GM23338 (cell line): ENCODE measurements at regions not wholly inside any gene's neighbourhood (a gene's known extent, or its start where the extent isn't known, plus 50 kb on each side); places are given as distances from the start of the nearest gene placed in this dataset.

Experiments
- ATAC-seq: fragments of 200-7000 bp; cut with Tn5 transposase; 3 replicates; pipeline ENCODE4 v1.9.1; 2020
- DNase-seq: peaks from one replicate; pipeline ENCODE4 v3.0.0-alpha.2; 2015; ENCODE audit warnings: low spot score
- H2AFZ ChIP-seq: fragments of 200-600 bp; sonication (generic); 2 replicates; pipeline ENCODE4 v1.8.0; 2016; ENCODE audit warnings: antibody characterized with exemption, mild to moderate bottlenecking, moderate library complexity
- H3F3A ChIP-seq: fragments of 200-600 bp; sonication (generic); replicated peaks from 2 replicates; pipeline ENCODE4 v1.8.0; 2017; ENCODE audit warnings: antibody characterized with exemption, mixed run types, low read depth
- H3K27ac ChIP-seq: fragments of 200-600 bp; sonication (generic); 2 replicates; pipeline ENCODE4 v1.6.1; 2016; ENCODE audit warnings: low read depth
- H3K27me3 ChIP-seq: fragments of 200-600 bp; sonication (generic); 2 replicates; pipeline ENCODE4 v1.8.0; 2016; ENCODE audit warnings: mild to moderate bottlenecking, mixed run types, moderate library complexity; ENCODE audit not compliant: insufficient read depth
- H3K36me3 ChIP-seq: fragments of 200-600 bp; sonication (generic); 2 replicates; pipeline ENCODE4 v1.8.0; 2016; ENCODE audit warnings: mild to moderate bottlenecking; ENCODE audit not compliant: insufficient read depth
- H3K4me1 ChIP-seq: fragments of 200-600 bp; sonication (generic); 2 replicates; pipeline ENCODE4 v1.8.0; 2016; ENCODE audit warnings: mild to moderate bottlenecking, moderate library complexity; ENCODE audit not compliant: insufficient read depth
- H3K4me2 ChIP-seq: fragments of 200-600 bp; sonication (generic); 2 replicates; pipeline ENCODE4 v1.7.1; 2017; ENCODE audit warnings: mixed run types
- H3K4me3 ChIP-seq: fragments of 200-600 bp; sonication (generic); 2 replicates; pipeline ENCODE4 v1.6.1; 2016; ENCODE audit warnings: mixed run types
- H3K79me2 ChIP-seq: fragments of 200-600 bp; sonication (generic); replicated peaks from 2 replicates; pipeline ENCODE4 v1.8.0; 2017; ENCODE audit warnings: mild to moderate bottlenecking; ENCODE audit not compliant: insufficient read depth
- H3K9me2 ChIP-seq: fragments of 200-600 bp; sonication (generic); 2 replicates; pipeline ENCODE4 v1.8.0; 2017; ENCODE audit not compliant: insufficient read depth
- H4K20me1 ChIP-seq: fragments of 200-600 bp; sonication (generic); replicated peaks from 2 replicates; pipeline ENCODE4 v1.8.0; 2017; ENCODE audit warnings: mild to moderate bottlenecking; ENCODE audit not compliant: insufficient read depth
- H3K27ac Mint-ChIP-seq: 2 replicates; pipeline ENCODE4 v1.8.0; 2020; ENCODE audit warnings: inconsistent platforms, mild to moderate bottlenecking, moderate library complexity, mixed read lengths
- H3K27me3 Mint-ChIP-seq: 3 replicates; pipeline ENCODE4 v1.8.0; 2022; ENCODE audit warnings: low read depth, mild to moderate bottlenecking, moderate library complexity, mixed read lengths, inconsistent platforms; ENCODE audit not compliant: insufficient read depth, poor library complexity
- H3K36me3 Mint-ChIP-seq: 3 replicates; pipeline ENCODE4 v1.8.0; 2021; ENCODE audit warnings: low read depth, mild to moderate bottlenecking, inconsistent platforms, moderate library complexity, mixed read lengths
- H3K4me1 Mint-ChIP-seq: 3 replicates; pipeline ENCODE4 v1.8.0; 2020; ENCODE audit warnings: mild to moderate bottlenecking, inconsistent platforms, mixed read lengths
- H3K4me3 Mint-ChIP-seq: 3 replicates; pipeline ENCODE4 v1.8.0; 2021; ENCODE audit warnings: moderate library complexity, mild to moderate bottlenecking, inconsistent platforms, mixed read lengths
- H3K9me3 Mint-ChIP-seq: 3 replicates; pipeline ENCODE4 v1.8.0; 2020; ENCODE audit warnings: moderate library complexity, mild to moderate bottlenecking, inconsistent platforms, mixed read lengths
- EZH2 ChIP-seq: fragments of 200-600 bp; sonication (generic); IDR thresholded peaks from one replicate; pipeline ENCODE4 v1.8.0; 2017; ENCODE audit warnings: antibody characterized with exemption, mild to moderate bottlenecking, low read depth; ENCODE audit not compliant: unreplicated experiment
- EZH2phosphoT487 ChIP-seq: fragments of 200-600 bp; sonication (generic); IDR thresholded peaks from one replicate; pipeline ENCODE4 v1.8.1; 2018; ENCODE audit warnings: antibody characterized with exemption; ENCODE audit not compliant: unreplicated experiment
- STAT1 ChIP-seq: IDR thresholded peaks from one replicate; pipeline ENCODE4 v1.6.1; 2016; ENCODE audit warnings: antibody characterized with exemption; ENCODE audit not compliant: unreplicated experiment
- TF ChIP-seq, protein P1 (sequence below): IDR thresholded peaks from 2 replicates; pipeline ENCODE4 v1.6.1; 2016; ENCODE audit warnings: antibody characterized with exemption
- TF ChIP-seq, protein P2 (sequence below): fragments of 250-450 bp; sonication (Bioruptor Pico); IDR thresholded peaks from 2 replicates; pipeline ENCODE4 v1.5.0; 2020; ENCODE audit warnings: mild to moderate bottlenecking, moderate library complexity

DNA sequence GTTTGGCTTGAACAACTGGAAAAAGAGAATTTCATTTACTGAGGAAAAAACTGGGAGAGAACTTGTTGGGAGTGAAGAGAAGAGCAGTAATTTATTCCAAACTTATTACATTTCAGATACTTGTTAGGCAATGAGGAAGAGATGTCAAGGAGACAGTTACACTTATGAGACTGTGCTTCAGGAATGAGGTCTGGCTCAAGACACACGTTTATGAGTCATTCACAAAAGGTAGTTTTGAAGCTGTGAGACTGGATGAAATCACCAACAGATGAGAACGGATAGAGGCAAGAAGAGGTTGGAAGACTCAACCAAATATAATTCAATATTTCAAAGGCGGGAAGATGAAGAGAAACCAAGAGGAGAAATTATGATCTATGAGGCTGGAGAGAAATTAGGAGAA, 70.6 kb upstream of the DEFB112 start (continued):
- TF ChIP-seq EZH2 = no peak
- TF ChIP-seq, protein P1, sequence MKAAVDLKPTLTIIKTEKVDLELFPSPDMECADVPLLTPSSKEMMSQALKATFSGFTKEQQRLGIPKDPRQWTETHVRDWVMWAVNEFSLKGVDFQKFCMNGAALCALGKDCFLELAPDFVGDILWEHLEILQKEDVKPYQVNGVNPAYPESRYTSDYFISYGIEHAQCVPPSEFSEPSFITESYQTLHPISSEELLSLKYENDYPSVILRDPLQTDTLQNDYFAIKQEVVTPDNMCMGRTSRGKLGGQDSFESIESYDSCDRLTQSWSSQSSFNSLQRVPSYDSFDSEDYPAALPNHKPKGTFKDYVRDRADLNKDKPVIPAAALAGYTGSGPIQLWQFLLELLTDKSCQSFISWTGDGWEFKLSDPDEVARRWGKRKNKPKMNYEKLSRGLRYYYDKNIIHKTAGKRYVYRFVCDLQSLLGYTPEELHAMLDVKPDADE = no peak
- TF ChIP-seq STAT1 = no peak

DNA sequence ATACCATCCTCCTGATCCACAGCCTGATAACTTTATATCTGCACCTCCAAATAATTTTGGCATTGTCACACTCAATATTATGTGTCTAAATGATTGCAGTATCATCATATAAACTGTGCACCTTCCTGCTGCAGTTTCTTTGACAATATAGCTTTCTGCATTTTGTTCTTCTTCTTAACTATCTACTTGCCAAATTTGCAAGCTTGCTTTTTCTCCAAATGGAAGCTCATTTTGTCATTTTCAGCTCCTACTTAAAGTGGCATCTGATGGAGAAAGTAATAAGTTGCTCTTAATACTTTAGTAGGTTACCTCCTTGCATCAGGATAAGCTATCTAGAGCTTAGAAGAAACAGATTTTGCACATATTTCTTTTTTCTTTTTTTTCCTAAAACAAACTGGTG, 74.0 kb upstream of the DEFB112 start:
- Mint-ChIP-seq H3K4me1 (no peaks in the 10 kb centered on the region), H3K27ac (no peak overlapping the region), H3K4me3 (no peak overlapping the region), H3K27me3 (peaks cover 2% of the 10 kb centered on the region), H3K36me3 (no peaks in the 10 kb centered on the region), H3K9me3 (no peaks in the 10 kb centered on the region)
- no peak overlapping the region for H3K4me2 ChIP-seq
- TF ChIP-seq STAT1 = no peak
- no peak overlapping the region for H3K27ac ChIP-seq
- H3K27me3 ChIP-seq = no peaks in the 10 kb centered on the region
- no peaks in the 10 kb centered on the region for H4K20me1 ChIP-seq
- no peaks in the 10 kb centered on the region for H3K4me1 ChIP-seq
- H3K9me2 ChIP-seq = no peaks in the 10 kb centered on the region; the same call in 1 of the 2 replicates
- H2AFZ ChIP-seq = no peak overlapping the region
- H3K79me2 ChIP-seq = no peaks in the 10 kb centered on the region
- no peak overlapping the region for H3K4me3 ChIP-seq
- no peaks in the 10 kb centered on the region for H3K36me3 ChIP-seq
- DNase-seq (no peak), ATAC-seq (no peak)
- no peaks in the 10 kb centered on the region for H3F3A ChIP-seq

DNA sequence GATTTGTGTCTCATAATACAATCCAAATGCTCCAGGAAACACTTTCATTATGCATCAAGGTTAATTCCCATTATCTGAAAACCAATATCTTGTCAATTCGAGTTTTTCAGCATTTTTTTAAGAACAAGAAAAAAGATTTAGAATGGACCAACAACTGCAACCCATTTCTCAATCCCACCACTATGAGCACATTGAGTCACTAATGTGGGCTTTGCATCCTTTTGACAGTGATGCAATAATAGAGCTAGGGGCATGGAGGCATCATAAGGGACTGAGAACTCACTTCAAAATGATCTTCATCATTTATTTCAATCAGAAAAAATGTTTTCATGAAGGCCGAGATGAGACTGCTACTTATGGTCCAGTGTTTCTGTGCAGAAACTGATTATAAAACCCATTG, 74.8 kb upstream of the DEFB112 start:
- Mint-ChIP-seq H3K27ac (no peak overlapping the region), H3K4me1 (no peaks in the 10 kb centered on the region), H3K36me3 (no peaks in the 10 kb centered on the region), H3K9me3 (no peaks in the 10 kb centered on the region), H3K4me3 (no peak overlapping the region), H3K27me3 (peaks cover 2% of the 10 kb centered on the region)
- Histone ChIP-seq H4K20me1 (no peaks in the 10 kb centered on the region), H3K4me2 (no peak overlapping the region), H3K36me3 (no peaks in the 10 kb centered on the region), H3F3A (no peaks in the 10 kb centered on the region), H3K27me3 (no peaks in the 10 kb centered on the region), H3K9me2 (no peaks in the 10 kb centered on the region; the same call in 1 of the 2 replicates), H3K27ac (no peak overlapping the region), H3K79me2 (no peaks in the 10 kb centered on the region), H3K4me3 (no peak overlapping the region), H3K4me1 (no peaks in the 10 kb centered on the region), H2AFZ (no peak overlapping the region)
- no peak for TF ChIP-seq STAT1
- TF ChIP-seq, protein P2, sequence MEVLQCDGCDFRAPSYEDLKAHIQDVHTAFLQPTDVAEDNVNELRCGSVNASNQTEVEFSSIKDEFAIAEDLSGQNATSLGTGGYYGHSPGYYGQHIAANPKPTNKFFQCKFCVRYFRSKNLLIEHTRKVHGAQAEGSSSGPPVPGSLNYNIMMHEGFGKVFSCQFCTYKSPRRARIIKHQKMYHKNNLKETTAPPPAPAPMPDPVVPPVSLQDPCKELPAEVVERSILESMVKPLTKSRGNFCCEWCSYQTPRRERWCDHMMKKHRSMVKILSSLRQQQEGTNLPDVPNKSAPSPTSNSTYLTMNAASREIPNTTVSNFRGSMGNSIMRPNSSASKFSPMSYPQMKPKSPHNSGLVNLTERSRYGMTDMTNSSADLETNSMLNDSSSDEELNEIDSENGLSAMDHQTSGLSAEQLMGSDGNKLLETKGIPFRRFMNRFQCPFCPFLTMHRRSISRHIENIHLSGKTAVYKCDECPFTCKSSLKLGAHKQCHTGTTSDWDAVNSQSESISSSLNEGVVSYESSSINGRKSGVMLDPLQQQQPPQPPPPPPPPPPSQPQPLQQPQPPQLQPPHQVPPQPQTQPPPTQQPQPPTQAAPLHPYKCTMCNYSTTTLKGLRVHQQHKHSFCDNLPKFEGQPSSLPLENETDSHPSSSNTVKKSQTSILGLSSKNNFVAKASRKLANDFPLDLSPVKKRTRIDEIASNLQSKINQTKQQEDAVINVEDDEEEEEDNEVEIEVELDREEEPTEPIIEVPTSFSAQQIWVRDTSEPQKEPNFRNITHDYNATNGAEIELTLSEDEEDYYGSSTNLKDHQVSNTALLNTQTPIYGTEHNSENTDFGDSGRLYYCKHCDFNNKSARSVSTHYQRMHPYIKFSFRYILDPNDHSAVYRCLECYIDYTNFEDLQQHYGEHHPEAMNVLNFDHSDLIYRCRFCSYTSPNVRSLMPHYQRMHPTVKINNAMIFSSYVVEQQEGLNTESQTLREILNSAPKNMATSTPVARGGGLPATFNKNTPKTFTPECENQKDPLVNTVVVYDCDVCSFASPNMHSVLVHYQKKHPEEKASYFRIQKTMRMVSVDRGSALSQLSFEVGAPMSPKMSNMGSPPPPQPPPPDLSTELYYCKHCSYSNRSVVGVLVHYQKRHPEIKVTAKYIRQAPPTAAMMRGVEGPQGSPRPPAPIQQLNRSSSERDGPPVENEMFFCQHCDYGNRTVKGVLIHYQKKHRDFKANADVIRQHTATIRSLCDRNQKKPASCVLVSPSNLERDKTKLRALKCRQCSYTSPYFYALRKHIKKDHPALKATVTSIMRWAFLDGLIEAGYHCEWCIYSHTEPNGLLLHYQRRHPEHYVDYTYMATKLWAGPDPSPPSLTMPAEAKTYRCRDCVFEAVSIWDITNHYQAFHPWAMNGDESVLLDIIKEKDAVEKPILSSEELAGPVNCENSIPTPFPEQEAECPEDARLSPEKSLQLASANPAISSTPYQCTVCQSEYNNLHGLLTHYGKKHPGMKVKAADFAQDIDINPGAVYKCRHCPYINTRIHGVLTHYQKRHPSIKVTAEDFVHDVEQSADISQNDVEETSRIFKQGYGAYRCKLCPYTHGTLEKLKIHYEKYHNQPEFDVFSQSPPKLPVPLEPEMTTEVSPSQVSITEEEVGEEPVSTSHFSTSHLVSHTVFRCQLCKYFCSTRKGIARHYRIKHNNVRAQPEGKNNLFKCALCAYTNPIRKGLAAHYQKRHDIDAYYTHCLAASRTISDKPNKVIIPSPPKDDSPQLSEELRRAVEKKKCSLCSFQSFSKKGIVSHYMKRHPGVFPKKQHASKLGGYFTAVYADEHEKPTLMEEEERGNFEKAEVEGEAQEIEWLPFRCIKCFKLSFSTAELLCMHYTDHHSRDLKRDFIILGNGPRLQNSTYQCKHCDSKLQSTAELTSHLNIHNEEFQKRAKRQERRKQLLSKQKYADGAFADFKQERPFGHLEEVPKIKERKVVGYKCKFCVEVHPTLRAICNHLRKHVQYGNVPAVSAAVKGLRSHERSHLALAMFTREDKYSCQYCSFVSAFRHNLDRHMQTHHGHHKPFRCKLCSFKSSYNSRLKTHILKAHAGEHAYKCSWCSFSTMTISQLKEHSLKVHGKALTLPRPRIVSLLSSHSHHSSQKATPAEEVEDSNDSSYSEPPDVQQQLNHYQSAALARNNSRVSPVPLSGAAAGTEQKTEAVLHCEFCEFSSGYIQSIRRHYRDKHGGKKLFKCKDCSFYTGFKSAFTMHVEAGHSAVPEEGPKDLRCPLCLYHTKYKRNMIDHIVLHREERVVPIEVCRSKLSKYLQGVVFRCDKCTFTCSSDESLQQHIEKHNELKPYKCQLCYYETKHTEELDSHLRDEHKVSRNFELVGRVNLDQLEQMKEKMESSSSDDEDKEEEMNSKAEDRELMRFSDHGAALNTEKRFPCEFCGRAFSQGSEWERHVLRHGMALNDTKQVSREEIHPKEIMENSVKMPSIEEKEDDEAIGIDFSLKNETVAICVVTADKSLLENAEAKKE (CRISPR knock-in tag) = no peak
- no peak for TF ChIP-seq EZH2phosphoT487
- DNase-seq (no peak), ATAC-seq (no peak)
